ENCODE measurements at regions not wholly inside any gene's neighbourhood (a gene's known extent, or its start where the extent isn't known, plus 50 kb on each side); places are given as distances from the start of the nearest gene placed in this dataset.

- no peak for DNase-seq (ENCODE audit: low read depth)
Observed at GRCh38 chr12:25827747-25828146, 130.7 kb upstream of the RASSF8 start.

- DNase-seq (ENCODE audit: low read depth), result no peak
Observed at GRCh38 chr12:25828188-25828587, 130.3 kb upstream of the RASSF8 start.

- DNase-seq (ENCODE audit: low read depth), result peak; percentile 98
Observed at GRCh38 chr12:25829192-25829591, 129.3 kb upstream of the RASSF8 start.

GRCh38 chr12:25830456-25830855 lies 128.0 kb upstream of the RASSF8 start:
- peak; percentile 30 for DNase-seq (ENCODE audit: low read depth)

- DNase-seq (ENCODE audit: low read depth), result no peak
Observed at GRCh38 chr12:25833657-25834056, 124.8 kb upstream of the RASSF8 start.

GRCh38 chr12:25835385-25835784 lies 123.1 kb upstream of the RASSF8 start:
- DNase-seq (ENCODE audit: low read depth), result no peak

GRCh38 chr12:25838007-25838406 lies 120.5 kb upstream of the RASSF8 start:
- DNase-seq (ENCODE audit: low read depth), result no peak

GRCh38 chr12:25839470-25839869 lies 119.0 kb upstream of the RASSF8 start:
- no peak for DNase-seq (ENCODE audit: low read depth)

GRCh38 chr12:25840678-25841465 lies 117.6 kb upstream of the RASSF8 start:
- DNase-seq (ENCODE audit: low read depth), result peak; percentile 83

- DNase-seq (ENCODE audit: low read depth), result no peak
Observed at GRCh38 chr12:25842254-25842653, 116.2 kb upstream of the RASSF8 start.

- no peak for DNase-seq (ENCODE audit: low read depth)
Observed at GRCh38 chr12:25843976-25844375, 114.5 kb upstream of the RASSF8 start.

GRCh38 chr12:25845415-25845814 lies 113.1 kb upstream of the RASSF8 start:
- no peak for DNase-seq (ENCODE audit: low read depth)

- DNase-seq (ENCODE audit: low read depth), result no peak
Observed at GRCh38 chr12:25852792-25853191, 105.7 kb upstream of the RASSF8 start.

GRCh38 chr12:25853316-25854095 lies 105.0 kb upstream of the RASSF8 start:
- no peak for DNase-seq (ENCODE audit: low read depth)

- DNase-seq (ENCODE audit: low read depth), result no peak
Observed at GRCh38 chr12:25854991-25855390, 103.5 kb upstream of the RASSF8 start.

GRCh38 chr12:25855716-25856115 lies 102.8 kb upstream of the RASSF8 start:
- no peak for DNase-seq (ENCODE audit: low read depth)

GRCh38 chr12:25859976-25860375 lies 98.5 kb upstream of the RASSF8 start:
- no peak for DNase-seq (ENCODE audit: low read depth)

- no peak for DNase-seq (ENCODE audit: low read depth)
Observed at GRCh38 chr12:25861226-25861625, 97.3 kb upstream of the RASSF8 start.

GRCh38 chr12:25864306-25865276 lies 93.9 kb upstream of the RASSF8 start:
- DNase-seq (ENCODE audit: low read depth), result no peak

- no peak for DNase-seq (ENCODE audit: low read depth)
Observed at GRCh38 chr12:25866586-25867378, 91.7 kb upstream of the RASSF8 start.

- DNase-seq (ENCODE audit: low read depth), result no peak
Observed at GRCh38 chr12:25868193-25868592, 90.3 kb upstream of the RASSF8 start.
